Stimulated activated memory B cell treated with anti-CD40 and anti-IgM and Interleukin-4, amounts not matched to agents 10 μg/mL and 1 μg/mL and 100 μg/mL, for 72 hours (primary cell): ENCODE measurements at regions not wholly inside any gene's neighbourhood (a gene's known extent, or its start where the extent isn't known, plus 50 kb on each side); places are given as distances from the start of the nearest gene placed in this dataset.
"Not testable (repeated sequence)": the region's sequence is repeated elsewhere in the genome, so short reads cannot be mapped to it uniquely, and the experiment has no call there.

Experiments used
- ATAC-seq: fragments of 150-1000 bp; cut with Tn5 transposase; 2 replicates; pipeline ENCODE4 v1.10.0; 2021
- H3K27ac Mint-ChIP-seq: one replicate; pipeline ENCODE4 v1.8.0; 2022; ENCODE audit warnings: mild to moderate bottlenecking, mixed read lengths
- H3K27me3 Mint-ChIP-seq: one replicate; pipeline ENCODE4 v1.8.0; 2022; ENCODE audit warnings: mixed read lengths
- H3K36me3 Mint-ChIP-seq: one replicate; pipeline ENCODE4 v1.8.0; 2022; ENCODE audit warnings: mixed read lengths
- H3K4me1 Mint-ChIP-seq: one replicate; pipeline ENCODE4 v1.8.0; 2022; ENCODE audit warnings: mixed read lengths
- H3K4me3 Mint-ChIP-seq: one replicate; pipeline ENCODE4 v1.8.0; 2022; ENCODE audit warnings: mild to moderate bottlenecking, moderate library complexity, mixed read lengths
- H3K9me3 Mint-ChIP-seq: one replicate; pipeline ENCODE4 v1.8.0; 2022; ENCODE audit warnings: mixed read lengths

GRCh38 chr1:14421977-14422609 lies 176.4 kb upstream of the KAZN start:
- Mint-ChIP-seq H3K27ac (no peak overlapping the region), H3K9me3 (no peaks in the 10 kb centered on the region), H3K36me3 (no peaks in the 10 kb centered on the region), H3K4me1 (no peaks in the 10 kb centered on the region), H3K27me3 (no peaks in the 10 kb centered on the region), H3K4me3 (no peak overlapping the region)
- no peak for ATAC-seq

DNA sequence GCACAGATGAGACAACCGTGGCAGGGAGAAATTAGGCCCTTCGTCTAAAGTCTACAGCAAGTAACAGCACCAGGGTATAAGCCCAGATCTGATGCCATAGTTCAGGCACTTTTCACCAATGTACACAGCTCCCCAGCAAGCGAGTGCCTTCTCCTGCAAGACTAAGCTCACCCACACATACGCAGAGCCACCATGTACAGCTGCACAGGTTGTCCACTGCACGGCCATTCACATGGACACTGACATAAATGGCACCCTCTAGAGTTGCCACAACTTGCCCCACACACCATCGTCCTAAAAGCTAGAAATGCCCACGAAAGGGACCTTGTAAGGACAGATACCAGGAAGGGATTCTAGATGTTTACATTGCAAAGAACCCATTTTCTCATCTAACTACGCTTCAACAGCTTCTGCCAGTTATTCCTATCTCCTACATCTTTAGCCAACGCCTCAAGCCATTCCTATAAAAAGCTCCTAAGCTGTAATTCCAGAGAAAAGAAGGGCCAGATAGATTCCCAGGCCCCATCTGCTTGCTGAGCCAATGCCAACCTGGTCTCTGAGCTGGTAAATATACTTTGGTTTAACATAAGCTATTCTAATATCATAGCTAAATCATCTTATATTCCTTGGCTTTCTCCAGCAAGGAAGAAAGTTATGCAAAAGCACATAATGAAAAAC lies 174.0 kb upstream of the KAZN start:
- H3K27ac Mint-ChIP-seq = no peak overlapping the region
- no peaks in the 10 kb centered on the region for H3K9me3 Mint-ChIP-seq
- no peaks in the 10 kb centered on the region for H3K27me3 Mint-ChIP-seq
- H3K4me3 Mint-ChIP-seq = no peak overlapping the region
- ATAC-seq = no peak
- no peaks in the 10 kb centered on the region for H3K4me1 Mint-ChIP-seq
- no peaks in the 10 kb centered on the region for H3K36me3 Mint-ChIP-seq

- Mint-ChIP-seq H3K36me3 (no peaks in the 10 kb centered on the region), H3K27ac (no peak overlapping the region), H3K4me3 (no peak overlapping the region), H3K27me3 (no peaks in the 10 kb centered on the region), H3K9me3 (peaks cover 2% of the 10 kb centered on the region), H3K4me1 (no peaks in the 10 kb centered on the region)
- no peak for ATAC-seq
These were observed 171.6 kb upstream of the KAZN start for GRCh38 chr1:14426854-14427253.

DNA sequence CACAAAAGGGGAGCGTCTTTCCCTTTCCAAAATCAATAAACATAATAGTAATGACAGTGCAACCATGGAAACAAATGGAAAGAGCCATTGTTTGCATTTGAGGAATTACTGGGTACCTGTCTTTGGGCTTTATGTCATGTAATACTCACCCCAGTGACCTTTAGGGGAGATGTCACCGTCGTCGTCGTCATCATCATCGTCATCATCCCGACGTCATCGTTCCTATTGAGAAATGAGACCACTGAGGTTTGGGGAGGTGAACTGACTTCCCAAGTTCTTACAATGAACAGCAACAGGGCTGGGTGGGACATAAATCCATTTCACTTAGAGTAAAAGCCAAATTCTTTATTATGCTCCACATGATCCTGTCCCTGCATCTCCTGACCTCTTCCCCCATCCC lies 168.9 kb upstream of the KAZN start:
- H3K27ac Mint-ChIP-seq = no peak overlapping the region
- H3K27me3 Mint-ChIP-seq = peaks cover 6% of the 10 kb centered on the region
- no peaks in the 10 kb centered on the region for H3K36me3 Mint-ChIP-seq
- ATAC-seq = no peak
- no peaks in the 10 kb centered on the region for H3K4me1 Mint-ChIP-seq
- no peak overlapping the region for H3K4me3 Mint-ChIP-seq
- H3K9me3 Mint-ChIP-seq = peaks cover 11% of the 10 kb centered on the region

GRCh38 chr1:14432728-14433127 lies 165.8 kb upstream of the KAZN start:
- H3K27me3 Mint-ChIP-seq, H3K4me3 Mint-ChIP-seq, H3K27ac Mint-ChIP-seq, ATAC-seq, H3K36me3 Mint-ChIP-seq, H3K4me1 Mint-ChIP-seq: not testable (repeated sequence)
- peaks cover 11% of the 10 kb centered on the region for H3K9me3 Mint-ChIP-seq

DNA sequence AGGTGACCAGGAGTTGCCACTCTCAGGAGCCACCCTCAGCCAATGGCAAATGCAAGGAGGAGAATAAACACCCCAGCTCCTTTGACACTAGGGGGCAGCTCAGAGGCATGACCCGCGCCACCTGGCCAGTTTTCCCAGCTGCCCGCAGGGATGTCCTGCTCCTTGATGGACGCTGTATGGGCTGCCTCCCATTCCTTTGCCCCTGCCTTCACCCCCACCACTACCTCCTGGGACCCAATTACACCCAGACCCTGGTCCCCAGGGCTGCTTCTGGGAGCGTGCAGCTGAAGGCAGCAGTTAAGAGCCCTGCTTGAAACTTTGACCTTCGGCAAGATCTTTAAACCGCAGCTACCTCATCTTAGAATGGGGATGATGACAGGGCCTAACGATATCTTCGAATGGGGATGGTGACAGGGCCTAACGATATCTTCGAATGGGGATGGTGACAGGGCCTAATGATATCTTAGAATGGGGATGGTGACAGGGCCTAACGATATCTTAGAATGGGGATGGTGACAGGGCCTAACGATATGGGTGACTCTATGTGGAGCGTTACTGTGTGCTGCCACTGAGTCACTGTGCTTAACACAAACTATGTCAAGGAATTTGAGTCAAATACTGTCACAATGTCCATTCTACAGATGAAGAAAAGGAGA lies 163.0 kb upstream of the KAZN start:
- H3K27ac Mint-ChIP-seq = no peak overlapping the region
- peaks cover 9% of the 10 kb centered on the region for H3K9me3 Mint-ChIP-seq
- ATAC-seq = no peak
- peaks cover 6% of the 10 kb centered on the region for H3K27me3 Mint-ChIP-seq
- no peaks in the 10 kb centered on the region for H3K36me3 Mint-ChIP-seq
- no peak overlapping the region for H3K4me3 Mint-ChIP-seq
- H3K4me1 Mint-ChIP-seq = no peaks in the 10 kb centered on the region

DNA sequence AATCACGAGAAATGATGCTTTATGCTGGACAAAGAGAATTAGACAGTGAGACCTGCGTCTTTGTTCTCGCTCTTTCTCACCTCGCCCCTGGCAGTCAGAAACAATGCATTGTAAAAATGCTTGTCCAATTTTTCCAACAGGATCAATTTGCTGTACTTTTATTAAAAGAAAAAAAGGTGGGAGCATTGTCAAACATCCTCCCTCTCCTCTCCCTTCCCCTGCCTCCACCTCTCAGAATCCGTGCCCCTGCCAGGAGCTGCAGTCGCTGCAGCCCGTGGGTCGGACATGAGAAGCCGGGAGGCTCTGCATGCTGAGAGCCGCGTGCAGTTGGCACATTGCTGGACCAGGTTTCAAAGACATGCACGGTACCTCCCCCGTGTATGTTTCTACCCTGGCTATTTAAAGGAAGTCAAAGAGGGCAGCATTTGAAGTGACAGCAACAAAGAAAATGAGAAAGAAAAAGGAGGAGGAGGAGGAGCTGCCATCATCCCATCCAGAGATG lies 161.0 kb upstream of the KAZN start:
- no peak for ATAC-seq
- Mint-ChIP-seq H3K27me3 (peaks cover 6% of the 10 kb centered on the region), H3K4me1 (no peaks in the 10 kb centered on the region), H3K4me3 (no peak overlapping the region), H3K27ac (no peak overlapping the region), H3K9me3 (peaks cover 9% of the 10 kb centered on the region), H3K36me3 (no peaks in the 10 kb centered on the region)

DNA sequence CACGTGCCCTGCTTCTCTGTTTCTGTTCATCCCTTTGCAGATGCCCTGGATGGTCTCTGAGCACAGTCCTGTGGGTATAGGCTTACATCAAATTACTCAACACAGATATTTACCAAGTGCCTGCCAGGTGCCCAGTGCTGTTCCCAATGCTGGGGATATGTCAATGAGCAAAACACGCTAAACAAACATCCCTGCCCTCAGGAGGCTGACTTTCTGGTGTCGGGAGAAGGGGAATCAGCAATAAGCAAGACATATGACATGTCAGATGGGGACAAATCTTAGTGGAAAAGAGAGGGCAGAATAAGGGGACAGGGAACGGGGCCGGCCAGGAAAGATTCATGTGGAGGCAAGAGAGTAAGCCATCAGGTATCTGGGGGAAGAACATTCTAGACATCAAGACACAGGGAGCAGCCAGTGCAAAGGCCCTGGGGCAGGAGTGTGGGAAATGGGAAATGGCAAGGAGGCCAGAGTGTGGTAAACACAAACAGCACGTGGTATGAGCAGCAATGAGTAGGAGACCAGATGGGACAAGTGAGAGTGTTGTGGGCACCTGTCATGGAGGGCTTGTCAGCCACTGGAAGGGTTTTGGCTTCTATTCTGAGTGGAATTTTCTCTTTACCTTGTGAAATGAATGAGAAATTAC lies 160.2 kb upstream of the KAZN start:
- Mint-ChIP-seq H3K9me3 (peaks cover 2% of the 10 kb centered on the region), H3K4me1 (no peaks in the 10 kb centered on the region), H3K27ac (no peak overlapping the region), H3K36me3 (no peaks in the 10 kb centered on the region), H3K4me3 (no peak overlapping the region), H3K27me3 (no peaks in the 10 kb centered on the region)
- ATAC-seq = no peak

DNA sequence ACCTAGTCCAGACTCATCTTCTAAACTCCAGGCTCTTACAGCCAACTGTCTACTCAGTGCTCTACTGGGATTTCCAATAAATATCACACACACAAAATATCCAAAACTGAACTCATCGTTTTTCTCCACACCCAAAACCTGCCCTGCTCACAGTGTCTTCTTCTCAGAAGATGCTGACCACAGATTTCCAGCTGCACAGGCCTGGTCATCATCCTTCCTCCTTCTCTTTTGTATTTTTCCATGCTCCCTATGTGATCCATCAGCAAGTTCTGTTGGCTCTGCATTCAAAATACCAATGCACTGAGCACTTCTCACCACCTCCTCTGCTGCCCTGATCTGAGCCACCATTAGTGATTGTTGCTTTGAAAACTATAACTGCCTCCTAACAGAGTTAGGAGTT lies 159.5 kb upstream of the KAZN start:
- Mint-ChIP-seq H3K4me3 (no peak overlapping the region), H3K36me3 (no peaks in the 10 kb centered on the region), H3K27ac (no peak overlapping the region), H3K27me3 (no peaks in the 10 kb centered on the region), H3K4me1 (no peaks in the 10 kb centered on the region), H3K9me3 (no peaks in the 10 kb centered on the region)
- no peak for ATAC-seq

DNA sequence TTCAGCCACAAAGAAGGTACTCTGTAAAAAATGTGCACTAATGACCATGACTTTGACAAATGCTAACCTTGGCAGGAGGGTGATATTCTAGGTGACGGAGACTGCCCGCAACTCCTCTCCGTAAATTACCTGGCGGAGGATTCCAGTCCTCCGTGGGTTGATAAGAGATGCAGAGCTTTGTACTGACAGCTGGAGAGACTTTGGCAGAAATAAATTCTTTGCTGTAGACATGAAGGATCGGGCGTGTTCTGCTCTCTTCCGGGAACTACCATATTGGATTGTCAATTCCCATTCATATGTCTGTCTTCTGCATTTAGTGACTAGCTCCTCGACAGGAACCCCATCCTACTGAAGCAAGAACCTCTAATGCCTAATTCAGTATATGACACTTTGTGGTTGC lies 158.3 kb upstream of the KAZN start:
- ATAC-seq = no peak
- no peak overlapping the region for H3K27ac Mint-ChIP-seq
- H3K4me3 Mint-ChIP-seq = no peak overlapping the region
- no peaks in the 10 kb centered on the region for H3K9me3 Mint-ChIP-seq
- H3K36me3 Mint-ChIP-seq = no peaks in the 10 kb centered on the region
- no peaks in the 10 kb centered on the region for H3K27me3 Mint-ChIP-seq
- H3K4me1 Mint-ChIP-seq = no peaks in the 10 kb centered on the region

DNA sequence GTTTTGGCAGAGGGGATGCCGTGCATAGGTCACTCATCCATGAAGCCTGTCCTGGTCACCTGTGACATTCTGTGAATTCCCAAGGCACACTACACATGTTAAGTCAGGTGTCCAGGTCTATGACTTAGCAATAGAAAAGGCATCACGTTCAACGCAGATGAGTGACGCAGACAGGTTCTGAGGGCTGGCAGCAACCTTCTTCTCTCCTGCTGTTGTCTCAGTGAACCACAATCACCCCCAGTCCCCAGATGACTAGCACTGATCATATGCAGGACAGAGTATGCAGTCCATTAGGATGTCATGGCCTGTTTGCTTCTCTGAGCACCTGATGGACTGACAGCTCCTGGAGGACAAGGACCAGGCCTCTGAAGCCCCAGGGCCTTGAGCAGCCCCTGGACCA lies 157.8 kb upstream of the KAZN start:
- ATAC-seq = no peak
- H3K27ac Mint-ChIP-seq = no peak overlapping the region
- H3K27me3 Mint-ChIP-seq = no peaks in the 10 kb centered on the region
- H3K36me3 Mint-ChIP-seq = no peaks in the 10 kb centered on the region
- no peak overlapping the region for H3K4me3 Mint-ChIP-seq
- no peaks in the 10 kb centered on the region for H3K4me1 Mint-ChIP-seq
- no peaks in the 10 kb centered on the region for H3K9me3 Mint-ChIP-seq

DNA sequence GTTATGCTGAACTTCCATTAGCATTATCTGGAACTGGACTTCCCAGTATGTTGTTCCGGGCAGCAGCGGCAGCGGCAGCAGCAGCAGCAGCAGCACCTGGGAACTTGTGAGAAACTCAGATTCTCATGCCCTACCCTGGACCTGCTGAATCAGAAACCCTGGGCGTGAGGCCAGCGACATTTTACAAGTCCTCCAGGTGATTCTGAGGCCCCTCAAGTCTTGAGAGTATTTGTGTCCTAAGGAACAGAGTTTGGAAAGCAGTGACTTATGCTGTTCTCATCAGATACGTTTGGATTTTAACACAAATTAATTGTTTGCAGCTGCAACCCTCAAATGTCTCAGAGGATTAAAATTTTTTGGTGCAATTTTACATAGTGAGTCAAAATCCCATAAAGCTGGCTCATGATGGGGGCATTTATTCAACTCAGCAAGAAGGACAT lies 157.2 kb upstream of the KAZN start:
- Mint-ChIP-seq H3K27me3 (no peaks in the 10 kb centered on the region), H3K4me1 (no peaks in the 10 kb centered on the region), H3K27ac (no peak overlapping the region), H3K4me3 (no peak overlapping the region), H3K9me3 (no peaks in the 10 kb centered on the region), H3K36me3 (no peaks in the 10 kb centered on the region)
- ATAC-seq = no peak

GRCh38 chr1:14442669-14443068 lies 155.8 kb upstream of the KAZN start:
- ATAC-seq = no peak
- H3K36me3 Mint-ChIP-seq = no peaks in the 10 kb centered on the region
- H3K27me3 Mint-ChIP-seq = no peaks in the 10 kb centered on the region
- H3K4me1 Mint-ChIP-seq = no peaks in the 10 kb centered on the region
- H3K4me3 Mint-ChIP-seq = no peak overlapping the region
- no peak overlapping the region for H3K27ac Mint-ChIP-seq
- no peaks in the 10 kb centered on the region for H3K9me3 Mint-ChIP-seq

GRCh38 chr1:14443164-14443787 lies 155.2 kb upstream of the KAZN start:
- Mint-ChIP-seq H3K9me3 (no peaks in the 10 kb centered on the region), H3K27ac (no peak overlapping the region), H3K36me3 (no peaks in the 10 kb centered on the region), H3K27me3 (no peaks in the 10 kb centered on the region), H3K4me1 (no peaks in the 10 kb centered on the region), H3K4me3 (no peak overlapping the region)
- ATAC-seq = no peak

- Mint-ChIP-seq H3K27ac (no peak overlapping the region), H3K27me3 (no peaks in the 10 kb centered on the region), H3K9me3 (no peaks in the 10 kb centered on the region), H3K4me1 (no peaks in the 10 kb centered on the region), H3K36me3 (no peaks in the 10 kb centered on the region), H3K4me3 (no peak overlapping the region)
- no peak for ATAC-seq
These were observed 147.3 kb upstream of the KAZN start for GRCh38 chr1:14451217-14451616.
